Glutamatergic neuron (in vitro differentiated cells): ENCODE measurements at regions not wholly inside any gene's neighbourhood (a gene's known extent, or its start where the extent isn't known, plus 50 kb on each side); places are given as distances from the start of the nearest gene placed in this dataset.
A peak's percentile ranks its signal among the peaks of the same experiment; 100 is the strongest.

ENCODE experiments used
- DNase-seq: peaks from one replicate; pipeline ENCODE4 v3.0.0; 2022
- H3K27ac Mint-ChIP-seq: one replicate; pipeline ENCODE4 v1.8.0; 2020; ENCODE audit warnings: mild to moderate bottlenecking, mixed read lengths, inconsistent platforms; ENCODE audit not compliant: unreplicated experiment
- H3K27me3 Mint-ChIP-seq: one replicate; pipeline ENCODE4 v1.8.0; 2020; ENCODE audit warnings: mild to moderate bottlenecking, moderate library complexity, mixed read lengths, inconsistent platforms; ENCODE audit not compliant: unreplicated experiment
- H3K36me3 Mint-ChIP-seq: one replicate; pipeline ENCODE4 v1.8.0; 2020; ENCODE audit warnings: mild to moderate bottlenecking, mixed read lengths, inconsistent platforms; ENCODE audit not compliant: unreplicated experiment
- H3K4me1 Mint-ChIP-seq: one replicate; pipeline ENCODE4 v1.8.0; 2020; ENCODE audit warnings: mild to moderate bottlenecking, low read depth, mixed read lengths, inconsistent platforms; ENCODE audit not compliant: unreplicated experiment
- H3K4me3 Mint-ChIP-seq: one replicate; pipeline ENCODE4 v1.8.0; 2020; ENCODE audit warnings: mild to moderate bottlenecking, mixed read lengths, inconsistent platforms; ENCODE audit not compliant: unreplicated experiment
- H3K9me3 Mint-ChIP-seq: one replicate; pipeline ENCODE4 v1.8.0; 2020; ENCODE audit warnings: mild to moderate bottlenecking, moderate library complexity, mixed read lengths, inconsistent platforms; ENCODE audit not compliant: unreplicated experiment
- CTCF ChIP-seq: fragments of 200-600 bp; sonication (generic); IDR thresholded peaks from one replicate; pipeline ENCODE4 v1.5.0; 2021; ENCODE audit not compliant: partially characterized antibody, unreplicated experiment

DNA sequence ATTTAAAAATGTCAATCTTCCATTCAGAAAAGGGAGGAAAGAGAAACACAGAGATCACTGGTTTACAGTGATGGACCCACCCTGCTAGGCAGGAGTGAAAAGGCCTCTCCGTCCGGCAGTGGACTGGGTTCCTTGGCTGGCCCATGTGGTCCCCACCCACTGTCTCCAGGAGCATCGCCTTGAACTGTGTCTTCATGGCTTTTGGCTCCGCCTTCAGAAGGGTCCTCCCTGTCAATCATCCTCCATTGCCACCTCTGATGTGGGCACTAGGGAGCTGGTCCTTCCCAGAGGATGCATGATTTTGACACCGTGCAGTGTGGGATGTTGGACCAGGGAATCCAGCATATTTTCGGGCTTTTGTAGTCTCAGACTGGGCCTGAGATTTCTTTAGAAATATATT is 58.2 kb upstream of the B3GAT1 start:
- H3K36me3 Mint-ChIP-seq = peaks cover 8% of the 10 kb centered on the region
- no peak for DNase-seq
- H3K4me3 Mint-ChIP-seq = no peak overlapping the region
- no peak overlapping the region for H3K27ac Mint-ChIP-seq
- H3K9me3 Mint-ChIP-seq = peaks cover 8% of the 10 kb centered on the region
- no peak for TF ChIP-seq CTCF
- H3K4me1 Mint-ChIP-seq = peaks cover 57% of the 10 kb centered on the region
- H3K27me3 Mint-ChIP-seq = peaks cover 3% of the 10 kb centered on the region

DNA sequence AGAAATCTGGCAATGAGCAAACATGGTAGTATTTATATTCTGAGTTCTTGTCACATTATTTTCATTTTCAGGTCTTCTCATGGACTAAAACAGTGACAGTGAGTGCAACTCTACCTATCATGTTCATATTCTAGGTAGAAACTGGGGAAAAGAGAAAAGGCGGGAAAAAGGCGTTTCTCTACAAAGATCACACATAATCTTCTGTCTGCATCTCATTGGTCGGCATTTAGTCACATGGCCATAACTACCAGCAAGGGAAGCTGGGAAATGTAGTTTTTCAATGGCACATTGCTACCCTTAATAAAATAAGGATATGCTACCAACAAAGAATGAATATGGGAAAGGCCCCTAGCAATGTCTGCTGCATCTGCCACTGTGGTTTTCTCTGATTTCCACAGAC is 57.6 kb upstream of the B3GAT1 start:
- no peak for TF ChIP-seq CTCF
- no peak for DNase-seq
- Mint-ChIP-seq H3K4me3 (no peak overlapping the region), H3K9me3 (peaks cover 8% of the 10 kb centered on the region), H3K27ac (no peak overlapping the region), H3K36me3 (peaks cover 8% of the 10 kb centered on the region), H3K27me3 (peaks cover 6% of the 10 kb centered on the region), H3K4me1 (peaks cover 58% of the 10 kb centered on the region)

- peaks cover 9% of the 10 kb centered on the region for H3K27me3 Mint-ChIP-seq
- no peak overlapping the region for H3K27ac Mint-ChIP-seq
- H3K4me3 Mint-ChIP-seq = no peak overlapping the region
- peaks cover 56% of the 10 kb centered on the region for H3K4me1 Mint-ChIP-seq
- peaks cover 7% of the 10 kb centered on the region for H3K36me3 Mint-ChIP-seq
- no peak for DNase-seq
- TF ChIP-seq CTCF = no peak
- H3K9me3 Mint-ChIP-seq = peaks cover 8% of the 10 kb centered on the region
Observed at GRCh38 chr11:134468796-134469195, 56.8 kb upstream of the B3GAT1 start.

- H3K27me3 Mint-ChIP-seq = peaks cover 9% of the 10 kb centered on the region
- peaks cover under 1% of the 10 kb centered on the region for H3K36me3 Mint-ChIP-seq
- no peak overlapping the region for H3K27ac Mint-ChIP-seq
- DNase-seq = no peak
- no peak for TF ChIP-seq CTCF
- H3K4me1 Mint-ChIP-seq = peaks cover 50% of the 10 kb centered on the region
- peaks cover 5% of the 10 kb centered on the region for H3K9me3 Mint-ChIP-seq
- peak overlapping the region; percentile 26 for H3K4me3 Mint-ChIP-seq
Observed at GRCh38 chr11:134468081-134468668, 56.1 kb upstream of the B3GAT1 start.

DNA sequence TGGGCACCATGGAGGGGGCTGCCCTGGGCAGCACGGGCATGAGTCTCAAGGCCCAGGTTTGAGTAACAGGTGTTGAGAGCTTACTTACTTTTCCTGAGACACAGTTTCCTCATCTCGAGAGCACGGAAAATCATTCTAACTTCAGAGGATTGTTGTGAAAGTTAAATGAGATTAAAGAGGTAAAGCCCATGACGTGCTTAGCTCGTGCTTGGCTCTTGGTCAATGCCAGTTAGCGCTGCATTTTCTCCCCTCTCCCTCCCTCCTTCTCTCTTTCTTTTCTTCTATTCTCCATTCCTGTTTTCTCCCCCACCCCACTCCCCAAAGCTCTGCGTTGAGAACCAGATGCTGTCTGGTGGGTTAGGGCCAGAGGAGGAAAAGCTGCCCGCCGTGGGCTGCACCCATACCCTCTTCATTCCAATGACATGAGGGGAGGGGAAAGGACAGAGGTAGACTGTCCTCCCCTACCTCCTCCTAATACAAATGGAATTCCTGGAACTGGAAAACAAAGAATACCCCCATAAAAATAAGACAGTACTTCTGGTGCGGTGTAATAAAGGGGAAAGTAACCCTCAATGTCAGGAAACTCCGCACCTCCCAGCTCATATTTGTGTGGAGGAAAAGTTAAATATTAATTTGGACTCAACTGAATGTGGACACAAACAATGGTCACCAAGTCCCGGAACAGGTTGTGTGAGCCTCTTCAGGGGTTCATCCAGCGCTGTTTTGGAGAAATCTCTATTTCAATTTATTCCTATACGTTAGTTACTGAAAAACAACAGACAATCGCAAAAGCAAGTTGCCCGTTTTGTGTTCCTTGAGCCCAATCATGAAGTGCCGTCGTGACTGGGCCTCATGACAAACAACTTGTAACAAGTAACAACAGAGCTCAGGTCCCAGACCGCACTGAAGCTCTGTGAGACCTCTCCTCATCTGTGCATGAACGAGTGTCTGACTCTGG is 54.8 kb upstream of the B3GAT1 start:
- DNase-seq = no peak
- TF ChIP-seq CTCF = no peak
- peaks cover 5% of the 10 kb centered on the region for H3K9me3 Mint-ChIP-seq
- H3K4me1 Mint-ChIP-seq = peaks cover 44% of the 10 kb centered on the region
- no peaks in the 10 kb centered on the region for H3K36me3 Mint-ChIP-seq
- H3K27me3 Mint-ChIP-seq = peaks cover 9% of the 10 kb centered on the region
- peak overlapping the region; percentile 38 for H3K27ac Mint-ChIP-seq
- H3K4me3 Mint-ChIP-seq = no peak overlapping the region
